Psoas muscle (tissue), 7 donors: ENCODE measurements at regions not wholly inside any gene's neighbourhood (a gene's known extent, or its start where the extent isn't known, plus 50 kb on each side); places are given as distances from the start of the nearest gene placed in this dataset.

ENCODE experiments used
- ATAC-seq, 4 donors: fragments of 200-7000 bp; cut with Tn5 transposase; one replicate each; pipeline ENCODE4 v1.9.1; 2020; ENCODE audit warnings: moderate library complexity in 3 of 4, mild to moderate bottlenecking in 2 of 4
- DNase-seq, 2 donors: peaks; one replicate each; pipeline ENCODE4 v3.0.0-alpha.2; 2020
- H3K27ac ChIP-seq: fragments of 200-600 bp; one replicate; pipeline ENCODE4 v1.8.0; 2022
- H3K27me3 ChIP-seq, 3 donors: fragments of 200-600 bp in 1 of 3; one replicate each; pipeline versions ENCODE4 v1.6.1 to v1.8.0; 2013 to 2022; ENCODE audit warnings: low read length in 2 of 3, mild to moderate bottlenecking in 2 of 3, moderate library complexity in 1 of 3; ENCODE audit not compliant: insufficient read depth in 3 of 3
- H3K36me3 ChIP-seq, 2 donors: fragments of 200-600 bp in 1 of 2; one replicate each; pipeline versions ENCODE4 v1.6.1 to v1.8.0; 2013 to 2022; ENCODE audit warnings: low read depth in 1 of 2, mild to moderate bottlenecking in 1 of 2, moderate library complexity in 1 of 2; ENCODE audit not compliant: insufficient read depth in 1 of 2
- H3K4me1 ChIP-seq: fragments of 200-600 bp; one replicate; pipeline ENCODE4 v1.8.0; 2022
- H3K4me3 ChIP-seq: fragments of 200-600 bp; one replicate; pipeline ENCODE4 v1.8.0; 2022; ENCODE audit warnings: mild to moderate bottlenecking
- H3K9me3 ChIP-seq: fragments of 200-600 bp; one replicate; pipeline ENCODE4 v1.8.0; 2022
- CTCF ChIP-seq: fragments of 200-600 bp; IDR thresholded peaks from one replicate; pipeline ENCODE4 v1.8.0; 2022; ENCODE audit warnings: antibody characterized with exemption
- WGBS, 3 donors: extraction: QIAGEN DNeasy Blood & Tissue Kit; methylation state at CpG; one replicate each; pipeline versions ENCODE4 v1.1.6 to v1.1.7; 2013; 5-methylcytosine and 5-hydroxymethylcytosine counted together
- intact Hi-C, 2 donors: fragments of 100-400 bp; cut with DNase I; formaldehyde crosslinking; loops; one replicate each; pipeline versions ENCODE4 v1.11.0 to v1.14.2; 2022
- donor health status: healthy with polysubstance abuse.
- donor health status: DM: no; HTN: no; CAD: no; lungs with moderate emphysema.
- donor health status: Bipolar disorder and iron deficiency.
- donor health status: healthy.
- donor health status: DM: yes; HTN: yes; CAD: no.
- donor health status: DM: no; HTN: no; CAD: no.
- donor health status: DM: yes; HTN: yes; CAD: no.

DNA sequence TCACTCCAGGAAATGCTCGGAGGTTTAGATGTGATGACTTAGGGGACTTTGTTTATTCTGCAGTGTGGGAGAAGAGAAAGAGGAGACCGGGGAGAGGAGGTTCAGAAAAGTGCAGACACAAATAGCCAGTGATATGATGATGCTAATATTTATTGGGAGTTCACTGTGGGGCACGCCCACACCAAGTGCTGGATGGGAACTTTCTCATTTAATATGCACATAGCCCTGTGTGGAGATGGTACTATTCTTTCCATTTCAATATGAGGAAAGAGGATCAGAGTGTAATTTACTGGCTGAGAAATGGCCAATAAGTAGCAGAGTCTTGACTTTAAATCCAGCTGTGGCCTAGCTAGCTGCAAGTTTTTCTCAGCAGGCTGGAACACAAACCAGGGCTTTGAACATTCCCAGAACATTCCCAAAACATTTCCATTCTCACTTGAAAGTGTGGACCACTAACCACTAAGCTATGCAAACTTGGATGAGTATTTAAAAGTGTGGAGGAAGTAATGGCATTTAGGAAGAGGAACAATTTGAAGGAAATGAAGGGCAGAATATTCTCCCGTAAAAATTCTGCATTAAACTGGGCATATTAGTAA is 231.7 kb downstream of the HS3ST1 start:
- Histone ChIP-seq H3K9me3 (no peaks in the 10 kb centered on the region), H3K27ac (no peak overlapping the region), H3K4me3 (no peak overlapping the region), H3K27me3 (peaks cover 0 to 3% (median 0%) of the 10 kb centered on the region in 3 donors), H3K4me1 (no peaks in the 10 kb centered on the region), H3K36me3 (no peaks in the 10 kb centered on the region)
- 53 to 58% (median 55%) methylated on average over 4 of the region's 4 CpGs for WGBS, 3 donors
- intact Hi-C loops, result no loop called here
- ATAC-seq, result no peak
- no peak for DNase-seq
- TF ChIP-seq CTCF, result no peak

DNA sequence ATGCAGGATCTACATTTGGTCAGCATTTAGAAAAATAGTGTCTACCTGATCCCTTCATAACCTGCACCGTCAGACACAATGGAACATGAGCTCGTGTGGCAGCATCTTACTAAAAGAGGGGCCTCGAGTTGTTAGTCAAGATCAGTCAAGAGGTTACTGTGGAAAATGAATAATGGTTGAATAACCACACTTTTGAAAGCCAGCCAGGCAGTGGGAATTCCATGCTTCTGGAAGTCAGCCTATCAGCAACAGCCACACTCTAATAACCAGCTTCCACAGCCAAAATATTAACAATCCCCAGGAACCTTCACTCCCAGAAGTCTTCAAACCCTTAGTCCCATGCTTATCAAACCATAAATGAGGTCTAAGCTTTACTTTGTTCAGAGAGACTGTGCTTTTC is 234.3 kb downstream of the HS3ST1 start:
- no peak for DNase-seq
- Histone ChIP-seq H3K27ac (no peak overlapping the region), H3K4me3 (no peak overlapping the region), H3K36me3 (no peaks in the 10 kb centered on the region), H3K27me3 (peaks cover 0 to 3% (median 0%) of the 10 kb centered on the region in 3 donors), H3K9me3 (no peaks in the 10 kb centered on the region), H3K4me1 (no peaks in the 10 kb centered on the region)
- 48 to 52% (median 51%) methylated on average over 3 of the region's 3 CpGs for WGBS, 3 donors
- no peak for ATAC-seq
- TF ChIP-seq CTCF, result no peak
- intact Hi-C loops, result no loop called here

DNA sequence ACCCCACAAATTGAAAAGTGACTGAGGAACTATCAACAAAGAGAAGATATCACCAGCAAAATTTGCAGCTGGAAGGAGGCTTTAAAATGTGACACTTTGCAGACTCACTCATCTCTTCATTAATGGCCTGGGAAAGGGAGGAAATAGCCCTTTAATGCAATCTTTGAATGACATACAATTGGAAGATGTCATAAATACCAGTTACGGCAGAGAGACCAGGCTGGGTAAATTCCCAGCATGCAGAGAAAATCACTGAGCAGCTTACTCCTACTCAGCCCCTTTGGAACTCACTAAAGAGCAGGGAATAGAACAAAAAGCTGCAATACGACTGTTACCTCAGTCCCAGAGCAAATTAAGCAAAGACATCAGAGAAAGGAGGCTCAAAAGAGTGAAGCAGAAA is 238.9 kb downstream of the HS3ST1 start:
- H3K4me3 ChIP-seq, result no peak overlapping the region
- ATAC-seq, result no peak

DNA sequence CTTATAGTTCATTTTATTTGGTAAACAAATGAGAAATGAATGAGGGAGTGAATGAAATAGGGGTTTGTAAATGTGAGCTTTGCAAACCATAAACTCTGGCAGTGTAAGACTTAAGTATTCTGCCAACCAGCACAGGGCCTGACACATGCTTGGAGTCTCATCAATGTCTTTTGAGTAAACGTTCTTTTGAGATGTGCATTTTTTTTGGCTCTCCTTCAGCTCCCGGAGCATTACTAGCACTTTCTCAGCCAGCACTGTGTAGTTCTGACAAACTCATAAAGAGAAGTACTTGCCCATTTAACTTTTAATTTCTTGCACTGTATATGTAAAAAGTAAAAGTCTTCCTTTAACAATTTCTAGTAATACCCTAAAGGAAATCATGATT is 245.3 kb downstream of the HS3ST1 start:
- no peaks in the 10 kb centered on the region for H3K36me3 ChIP-seq
- H3K4me3 ChIP-seq, result no peak overlapping the region
- intact Hi-C loops, result no loop called here
- ATAC-seq, result no peak
- WGBS, 3 donors, result 22 to 36% (median 31%) methylated on average over 2 of the region's 2 CpGs
- no peaks in the 10 kb centered on the region for H3K27me3 ChIP-seq
- no peak for DNase-seq
- no peak for TF ChIP-seq CTCF
- no peak overlapping the region for H3K27ac ChIP-seq
- no peaks in the 10 kb centered on the region for H3K4me1 ChIP-seq
- no peaks in the 10 kb centered on the region for H3K9me3 ChIP-seq

More for the DNA sequence above, 238.9 kb downstream of the HS3ST1 start:
- Histone ChIP-seq H3K27me3 (no peaks in the 10 kb centered on the region), H3K36me3 (no peaks in the 10 kb centered on the region), H3K9me3 (no peaks in the 10 kb centered on the region), H3K27ac (no peak overlapping the region), H3K4me1 (no peaks in the 10 kb centered on the region)
- DNase-seq, result no peak
- intact Hi-C loops, result no loop called here
- no peak for TF ChIP-seq CTCF
- 2 to 9% (median 4%) methylated on average over 2 of the region's 2 CpGs for WGBS, 3 donors
